Loucy (cell line): ENCODE measurements at regions not wholly inside any gene's neighbourhood (a gene's known extent, or its start where the extent isn't known, plus 50 kb on each side); places are given as distances from the start of the nearest gene placed in this dataset.

Experiments used
- H2AFZ ChIP-seq: fragments of 200-600 bp; sonication (generic); 2 replicates; pipeline ENCODE4 v1.6.0; 2016; ENCODE audit warnings: antibody characterized with exemption, mild to moderate bottlenecking, low read length, moderate library complexity
- H3F3A ChIP-seq: fragments of 200-600 bp; 2 replicates; pipeline ENCODE4 v1.6.0; 2016; ENCODE audit warnings: antibody characterized with exemption, low read depth, mild to moderate bottlenecking
- H3K27me3 ChIP-seq: fragments of 200-600 bp; sonication (generic); 2 replicates; pipeline ENCODE4 v1.6.1; 2014; ENCODE audit warnings: low read length, mild to moderate bottlenecking; ENCODE audit not compliant: insufficient read depth, poor library complexity, severe bottlenecking
- H3K36me3 ChIP-seq: fragments of 200-600 bp; sonication (generic); 2 replicates; pipeline ENCODE4 v1.6.1; 2016; ENCODE audit warnings: low read length; ENCODE audit not compliant: insufficient read depth
- H3K4me1 ChIP-seq: fragments of 200-600 bp; sonication (generic); 2 replicates; pipeline ENCODE4 v1.5.1; 2014; ENCODE audit warnings: low read length, mild to moderate bottlenecking; ENCODE audit not compliant: insufficient read depth, poor library complexity, severe bottlenecking
- H3K4me2 ChIP-seq: fragments of 200-600 bp; sonication (generic); 2 replicates; pipeline ENCODE4 v1.6.0; 2014; ENCODE audit warnings: antibody characterized with exemption, low read length, low read depth, mild to moderate bottlenecking; ENCODE audit not compliant: poor library complexity, severe bottlenecking
- H3K4me3 ChIP-seq: fragments of 200-600 bp; sonication (generic); 2 replicates; pipeline ENCODE4 v1.5.1; 2014; ENCODE audit warnings: low read length, mild to moderate bottlenecking, mixed read lengths; ENCODE audit not compliant: poor library complexity, severe bottlenecking
- H3K79me2 ChIP-seq: fragments of 200-600 bp; sonication (generic); 2 replicates; pipeline ENCODE4 v1.6.1; 2014; ENCODE audit warnings: low read length; ENCODE audit not compliant: insufficient read depth
- H3K9ac ChIP-seq: fragments of 200-600 bp; sonication (generic); 2 replicates; pipeline ENCODE4 v1.6.0; 2014; ENCODE audit warnings: mild to moderate bottlenecking, low read depth, low read length, moderate library complexity; ENCODE audit not compliant: poor library complexity, severe bottlenecking
- H3K9me2 ChIP-seq: fragments of 200-600 bp; sonication (generic); replicated peaks from 2 replicates; pipeline ENCODE4 v1.6.1; 2016; ENCODE audit warnings: low read depth, low read length, mixed read lengths
- H3K9me3 ChIP-seq: fragments of 200-600 bp; sonication (generic); 2 replicates; pipeline ENCODE4 v1.6.1; 2014; ENCODE audit warnings: mild to moderate bottlenecking, antibody characterized with exemption, low read length, low read depth; ENCODE audit not compliant: insufficient read depth
- H4K20me1 ChIP-seq: fragments of 200-600 bp; sonication (generic); 2 replicates; pipeline ENCODE4 v1.6.0; 2014; ENCODE audit warnings: antibody characterized with exemption, low read length, mild to moderate bottlenecking; ENCODE audit not compliant: insufficient read depth, poor library complexity, severe bottlenecking
- CTCF ChIP-seq: fragments of 200-600 bp; sonication (generic); conservative IDR thresholded peaks from 2 replicates; pipeline ENCODE4 v1.5.1; 2014; ENCODE audit warnings: mild to moderate bottlenecking, antibody characterized with exemption, low read length
- EZH2phosphoT487 ChIP-seq: fragments of 200-600 bp; IDR thresholded peaks from 2 replicates; pipeline ENCODE4 v1.6.1; 2018; ENCODE audit warnings: antibody characterized with exemption, mild to moderate bottlenecking, moderate library complexity, borderline replicate concordance

DNA sequence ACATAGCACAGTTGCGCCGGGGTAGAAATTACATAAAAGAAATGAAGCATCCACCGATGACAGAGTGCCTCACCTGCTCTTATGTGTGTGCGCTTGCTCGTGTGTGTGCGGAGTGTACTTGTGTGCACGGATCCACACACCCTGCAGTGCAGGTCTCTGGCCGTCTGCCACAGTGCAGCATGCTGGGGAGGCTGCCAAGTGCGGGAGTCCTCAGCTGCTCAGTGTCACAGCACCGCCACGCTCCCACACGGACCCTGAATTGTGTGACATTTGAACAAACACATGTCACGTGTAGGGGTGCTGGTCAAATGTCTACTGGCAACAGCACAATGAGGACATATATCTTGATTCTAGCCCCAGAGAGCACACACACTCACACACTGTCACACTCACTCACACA is 243.0 kb upstream of the MYOCD start:
- Histone ChIP-seq H3K36me3 (no peaks in the 10 kb centered on the region), H3K79me2 (no peaks in the 10 kb centered on the region), H3F3A (no peaks in the 10 kb centered on the region), H3K9me2 (no peaks in the 10 kb centered on the region), H2AFZ (no peak overlapping the region), H3K9ac (no peak overlapping the region), H4K20me1 (no peaks in the 10 kb centered on the region), H3K27me3 (no peaks in the 10 kb centered on the region), H3K9me3 (peaks cover 4% of the 10 kb centered on the region; the same call in 1 of the 2 replicates), H3K4me1 (no peaks in the 10 kb centered on the region), H3K4me2 (no peak overlapping the region), H3K4me3 (no peak overlapping the region)
- TF ChIP-seq EZH2phosphoT487 = no peak
- TF ChIP-seq CTCF = no peak

- Histone ChIP-seq H3K4me2 (no peak overlapping the region), H3K9me3 (peaks cover 4% of the 10 kb centered on the region; the same call in 1 of the 2 replicates), H4K20me1 (no peaks in the 10 kb centered on the region), H3K4me3 (no peak overlapping the region), H3F3A (no peaks in the 10 kb centered on the region), H3K36me3 (no peaks in the 10 kb centered on the region), H3K4me1 (no peaks in the 10 kb centered on the region), H2AFZ (no peak overlapping the region), H3K9ac (no peak overlapping the region), H3K27me3 (no peaks in the 10 kb centered on the region), H3K79me2 (no peaks in the 10 kb centered on the region), H3K9me2 (no peaks in the 10 kb centered on the region)
- TF ChIP-seq EZH2phosphoT487 (no peak), CTCF (no peak)
Measured at GRCh38 chr17:12423337-12423736, 242.4 kb upstream of the MYOCD start.

DNA sequence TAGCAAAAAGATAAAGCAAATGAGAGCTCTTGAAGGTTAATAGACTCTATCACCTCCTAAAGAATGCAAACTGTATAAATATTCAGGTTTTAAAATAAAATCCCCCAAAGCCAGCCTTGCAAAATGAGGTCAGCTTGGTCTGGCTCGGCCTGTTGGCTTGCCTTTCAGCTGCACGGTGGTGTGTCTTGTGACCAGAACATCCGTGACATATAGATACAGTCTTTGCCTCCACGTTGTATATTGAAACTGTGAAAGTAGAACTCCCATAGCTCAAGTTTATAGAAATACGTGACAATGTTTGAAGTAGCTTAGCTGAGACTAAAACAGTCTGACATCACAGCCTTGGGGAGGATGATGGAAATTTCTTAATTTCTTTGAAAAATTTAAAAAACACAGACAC is 236.6 kb upstream of the MYOCD start:
- no peaks in the 10 kb centered on the region for H3K4me1 ChIP-seq
- H3K79me2 ChIP-seq = no peaks in the 10 kb centered on the region
- H3K36me3 ChIP-seq = no peaks in the 10 kb centered on the region
- H3K4me3 ChIP-seq = no peak overlapping the region
- H3F3A ChIP-seq = no peaks in the 10 kb centered on the region
- H2AFZ ChIP-seq = no peak overlapping the region
- TF ChIP-seq EZH2phosphoT487 (no peak), CTCF (no peak)
- H3K9me2 ChIP-seq = no peaks in the 10 kb centered on the region
- peaks cover 7% of the 10 kb centered on the region; the same call in 1 of the 2 replicates for H3K9me3 ChIP-seq
- no peaks in the 10 kb centered on the region for H3K27me3 ChIP-seq
- no peaks in the 10 kb centered on the region for H4K20me1 ChIP-seq
- no peak overlapping the region for H3K4me2 ChIP-seq
- no peak overlapping the region for H3K9ac ChIP-seq
